GM06990 (cell line): ENCODE measurements at regions not wholly inside any gene's neighbourhood (a gene's known extent, or its start where the extent isn't known, plus 50 kb on each side); places are given as distances from the start of the nearest gene placed in this dataset.

ENCODE experiments used
- DNase-seq: peaks from one replicate; pipeline ENCODE4 v3.0.0-alpha.2; 2011; ENCODE audit not compliant: insufficient read length; ENCODE audit errors: extremely low read depth
- H3K27me3 ChIP-seq: replicated peaks from 2 replicates; pipeline ENCODE4 v1.6.0; 2011; ENCODE audit warnings: low read length; ENCODE audit not compliant: control insufficient read depth, insufficient read depth
- H3K36me3 ChIP-seq: 2 replicates; pipeline ENCODE4 v1.5.1; 2011; ENCODE audit warnings: low read length; ENCODE audit not compliant: control insufficient read depth, insufficient read depth
- H3K4me3 ChIP-seq: replicated peaks from 2 replicates; pipeline ENCODE4 v1.5.1; 2011; ENCODE audit warnings: low read depth, mild to moderate bottlenecking, control low read depth, low read length
- CTCF ChIP-seq: IDR thresholded peaks from 2 replicates; pipeline ENCODE4 v1.5.1; 2011; ENCODE audit warnings: low read length, control low read depth, mild to moderate bottlenecking, inconsistent platforms; ENCODE audit not compliant: insufficient read depth, poor library complexity, severe bottlenecking

- Histone ChIP-seq H3K27me3 (no peaks in the 10 kb centered on the region), H3K36me3 (no peaks in the 10 kb centered on the region), H3K4me3 (no peak overlapping the region)
- TF ChIP-seq CTCF, result no peak
- DNase-seq, result no peak
Observed at GRCh38 chr7:9752033-9752432, 1221.6 kb upstream of the PHF14 start.

DNA sequence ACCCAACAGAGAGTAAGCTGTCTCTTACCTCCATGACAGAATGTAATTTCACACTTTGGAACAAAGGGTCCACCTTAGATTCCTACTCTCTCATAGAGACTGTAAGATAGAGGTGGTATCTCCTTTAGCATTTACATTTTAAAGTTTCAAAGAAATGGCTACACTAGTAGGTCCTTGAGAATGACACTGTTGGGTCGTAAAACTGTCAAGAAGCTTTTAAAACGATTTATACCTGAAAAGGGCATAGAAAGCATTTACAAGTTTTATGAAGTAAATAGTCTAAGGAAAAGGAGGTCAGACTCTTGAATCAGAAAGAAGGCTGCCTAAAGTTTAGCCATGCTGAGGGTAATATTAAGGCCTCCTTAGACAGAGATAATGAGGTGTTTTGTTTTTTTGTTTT, 1212.4 kb upstream of the PHF14 start:
- no peak for TF ChIP-seq CTCF
- Histone ChIP-seq H3K27me3 (no peaks in the 10 kb centered on the region), H3K4me3 (no peak overlapping the region), H3K36me3 (no peaks in the 10 kb centered on the region)
- no peak for DNase-seq

GRCh38 chr7:9776900-9777299, 1196.8 kb upstream of the PHF14 start:
- no peaks in the 10 kb centered on the region for H3K27me3 ChIP-seq
- H3K4me3 ChIP-seq, result no peak overlapping the region
- no peak for DNase-seq
- TF ChIP-seq CTCF, result no peak
- no peaks in the 10 kb centered on the region for H3K36me3 ChIP-seq

DNA sequence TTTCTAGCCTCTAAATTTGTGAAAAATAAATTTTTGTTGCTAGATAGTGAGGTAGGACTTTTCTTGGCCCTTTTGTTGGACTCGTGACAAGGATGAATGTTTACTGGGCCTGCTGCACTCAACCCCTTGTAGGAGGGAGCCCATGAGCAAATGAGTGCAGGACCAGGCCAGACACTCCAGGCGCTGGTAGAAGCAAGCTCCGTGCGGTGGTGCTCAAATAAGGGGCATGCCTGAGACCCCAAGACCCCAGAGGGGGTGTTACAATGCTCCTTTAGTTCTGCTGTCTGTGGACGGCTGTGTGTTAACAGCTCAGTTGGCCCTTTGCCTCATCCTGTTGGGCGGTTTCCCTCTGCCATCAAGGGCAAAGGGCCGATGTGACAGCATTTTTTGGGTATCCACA, 1195.3 kb upstream of the PHF14 start:
- Histone ChIP-seq H3K4me3 (no peak overlapping the region), H3K27me3 (no peaks in the 10 kb centered on the region), H3K36me3 (no peaks in the 10 kb centered on the region)
- no peak for TF ChIP-seq CTCF
- no peak for DNase-seq

GRCh38 chr7:9781710-9782109, 1192.0 kb upstream of the PHF14 start:
- no peak for DNase-seq
- TF ChIP-seq CTCF, result no peak

GRCh38 chr7:9782275-9782674, 1191.4 kb upstream of the PHF14 start:
- no peak for DNase-seq
- Histone ChIP-seq H3K27me3 (no peaks in the 10 kb centered on the region), H3K4me3 (no peak overlapping the region), H3K36me3 (no peaks in the 10 kb centered on the region)
- TF ChIP-seq CTCF, result no peak

More at GRCh38 chr7:9781710-9782109, 1192.0 kb upstream of the PHF14 start:
- Histone ChIP-seq H3K36me3 (no peaks in the 10 kb centered on the region), H3K4me3 (no peak overlapping the region), H3K27me3 (no peaks in the 10 kb centered on the region)
